ENCODE measurements at regions not wholly inside any gene's neighbourhood (a gene's known extent, or its start where the extent isn't known, plus 50 kb on each side); places are given as distances from the start of the nearest gene placed in this dataset.

- intact Hi-C loops (cut with micrococcal nuclease; ENCODE audit: unreplicated experiment) = no loop called here
- no peak overlapping the region for H3K9ac ChIP-seq (ENCODE audit: insufficient read depth, low read depth, low read length)
- FAIRE-seq (no peak), ATAC-seq (no peak), DNase-seq (ENCODE audit: low spot score) (no peak)
- H3K4me1 ChIP-seq (ENCODE audit: insufficient read depth, low read length) = no peaks in the 10 kb centered on the region
- in situ Hi-C loops (cut with HindIII; ENCODE audit: extremely low pct_ligation_motif_present, low pct_unique_long_range_greater_than_20kb) = no loop called here
- no peaks in the 10 kb centered on the region for H3K27me3 ChIP-seq (ENCODE audit: control insufficient read depth in 1 of 2, insufficient read depth in 2 of 2, low read length in 2 of 2)
- no peaks in the 10 kb centered on the region for H3K36me3 ChIP-seq (replicated peaks in 1 of 2; ENCODE audit: control insufficient read depth in 1 of 2, insufficient read depth in 2 of 2, low read length in 2 of 2)
- H3K4me2 ChIP-seq (ENCODE audit: low read depth, low read length) = no peak overlapping the region
- 47% methylated on average over 13 of the region's 13 CpGs for WGBS (ENCODE audit: low lambda C conversion rate)
- H3K4me3 ChIP-seq (replicated peaks in 1 of 3; ENCODE audit: insufficient read depth in 1 of 3, low read depth in 2 of 3, low read length in 3 of 3) = no peak overlapping the region
- no peak for TF ChIP-seq RFXAP (CRISPR knock-in tag; IDR thresholded peaks at IDR 0.05; ENCODE audit: borderline replicate concordance)
- TF ChIP-seq DRAP1 (CRISPR knock-in tag; IDR thresholded peaks at IDR 0.05) = no peak
- TF ChIP-seq, protein P1, sequence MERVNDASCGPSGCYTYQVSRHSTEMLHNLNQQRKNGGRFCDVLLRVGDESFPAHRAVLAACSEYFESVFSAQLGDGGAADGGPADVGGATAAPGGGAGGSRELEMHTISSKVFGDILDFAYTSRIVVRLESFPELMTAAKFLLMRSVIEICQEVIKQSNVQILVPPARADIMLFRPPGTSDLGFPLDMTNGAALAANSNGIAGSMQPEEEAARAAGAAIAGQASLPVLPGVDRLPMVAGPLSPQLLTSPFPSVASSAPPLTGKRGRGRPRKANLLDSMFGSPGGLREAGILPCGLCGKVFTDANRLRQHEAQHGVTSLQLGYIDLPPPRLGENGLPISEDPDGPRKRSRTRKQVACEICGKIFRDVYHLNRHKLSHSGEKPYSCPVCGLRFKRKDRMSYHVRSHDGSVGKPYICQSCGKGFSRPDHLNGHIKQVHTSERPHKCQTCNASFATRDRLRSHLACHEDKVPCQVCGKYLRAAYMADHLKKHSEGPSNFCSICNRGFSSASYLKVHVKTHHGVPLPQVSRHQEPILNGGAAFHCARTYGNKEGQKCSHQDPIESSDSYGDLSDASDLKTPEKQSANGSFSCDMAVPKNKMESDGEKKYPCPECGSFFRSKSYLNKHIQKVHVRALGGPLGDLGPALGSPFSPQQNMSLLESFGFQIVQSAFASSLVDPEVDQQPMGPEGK (CRISPR knock-in tag; IDR thresholded peaks at IDR 0.05) = no peak
- TF ChIP-seq POLR2AphosphoS2 (IDR thresholded peaks at IDR 0.05; ENCODE audit: low read depth, low read length) = no peak
- TF ChIP-seq TOE1 (CRISPR knock-in tag; IDR thresholded peaks at IDR 0.05) = no peak
- no peak for TF ChIP-seq ZNF292 (CRISPR knock-in tag; IDR thresholded peaks at IDR 0.05; ENCODE audit: borderline replicate concordance, low read depth)
- no peak for TF ChIP-seq HDAC2 (CRISPR knock-in tag; IDR thresholded peaks at IDR 0.05)
- TF ChIP-seq ZBTB39 (CRISPR knock-in tag; IDR thresholded peaks at IDR 0.05) = no peak
- TF ChIP-seq MAZ (IDR thresholded peaks at IDR 0.05; ENCODE audit: borderline replicate concordance, low read depth, low read length) = no peak
- no peak for TF ChIP-seq MAZ (CRISPR knock-in tag; IDR thresholded peaks at IDR 0.05; ENCODE audit: low read depth)
- no peak for TF ChIP-seq CAMTA2 (CRISPR knock-in tag; IDR thresholded peaks at IDR 0.05; ENCODE audit: borderline replicate concordance)
- no peak for TF ChIP-seq ZNF598 (CRISPR knock-in tag; IDR thresholded peaks at IDR 0.05; ENCODE audit: borderline replicate concordance)
- no peak for TF ChIP-seq ZBTB38 (CRISPR knock-in tag; IDR thresholded peaks at IDR 0.05)
- TF ChIP-seq MYNN (CRISPR knock-in tag; IDR thresholded peaks at IDR 0.05; ENCODE audit: low read depth) = no peak
- TF ChIP-seq, protein P2, sequence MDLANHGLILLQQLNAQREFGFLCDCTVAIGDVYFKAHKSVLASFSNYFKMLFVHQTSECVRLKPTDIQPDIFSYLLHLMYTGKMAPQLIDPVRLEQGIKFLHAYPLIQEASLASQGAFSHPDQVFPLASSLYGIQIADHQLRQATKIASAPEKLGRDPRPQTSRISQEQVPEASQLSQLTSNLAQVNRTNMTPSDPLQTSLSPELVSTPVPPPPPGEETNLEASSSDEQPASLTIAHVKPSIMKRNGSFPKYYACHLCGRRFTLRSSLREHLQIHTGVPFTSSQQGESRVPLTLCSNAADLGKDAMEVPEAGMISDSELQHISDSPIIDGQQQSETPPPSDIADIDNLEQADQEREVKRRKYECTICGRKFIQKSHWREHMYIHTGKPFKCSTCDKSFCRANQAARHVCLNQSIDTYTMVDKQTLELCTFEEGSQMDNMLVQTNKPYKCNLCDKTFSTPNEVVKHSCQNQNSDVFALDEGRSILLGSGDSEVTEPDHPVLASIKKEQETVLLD (CRISPR knock-in tag; IDR thresholded peaks at IDR 0.05; ENCODE audit: low read depth) = no peak
- no peak for TF ChIP-seq ZNF329 (CRISPR knock-in tag; IDR thresholded peaks at IDR 0.05; ENCODE audit: low read depth)
- TF ChIP-seq TBX3 (IDR thresholded peaks at IDR 0.05; ENCODE audit: borderline replicate concordance) = no peak
- TF ChIP-seq ZBTB3 (CRISPR knock-in tag; IDR thresholded peaks at IDR 0.05; ENCODE audit: borderline replicate concordance, low read depth) = no peak
- no peak for TF ChIP-seq ETS1 (CRISPR knock-in tag; IDR thresholded peaks at IDR 0.05)
- no peaks in the 10 kb centered on the region for H3K9me3 ChIP-seq (ENCODE audit: low read length)
- no peak overlapping the region for H2AFZ ChIP-seq (ENCODE audit: low read length)
- ChIA-PET POLR2A (no interaction called here), CTCF (ENCODE audit: low intra/inter-chr PET ratio, low total read pairs) (no interaction called here)
- no peaks in the 10 kb centered on the region for H3K79me2 ChIP-seq (ENCODE audit: insufficient read depth, low read length)
- H3K27ac ChIP-seq (ENCODE audit: extremely low read length, insufficient read depth, low read length) = no peak overlapping the region
- BruUV-seq (replicated peaks) = no TSS peak
- no peaks in the 10 kb centered on the region for H4K20me1 ChIP-seq (ENCODE audit: insufficient read depth, low read length)
These were observed 414.7 kb upstream of the SEMA3C start for GRCh38 chr7:81333536-81333935.

Measured in HepG2 (cell line).